ENCODE measurements at regions not wholly inside any gene's neighbourhood (a gene's known extent, or its start where the extent isn't known, plus 50 kb on each side); places are given as distances from the start of the nearest gene placed in this dataset.

- TF ChIP-seq MED13 (CRISPR knock-in tag; IDR thresholded peaks at IDR 0.05) (no peak), MAFK (conservative IDR thresholded peaks at IDR 0.05 in 1 of 2, IDR thresholded peaks at IDR 0.05 in 1 of 2; ENCODE audit: low read length in 2 of 2) (no peak), ESRRA (CRISPR knock-in tag; IDR thresholded peaks at IDR 0.05; ENCODE audit: low read depth) (no peak)
- TF ChIP-seq, protein P1, sequence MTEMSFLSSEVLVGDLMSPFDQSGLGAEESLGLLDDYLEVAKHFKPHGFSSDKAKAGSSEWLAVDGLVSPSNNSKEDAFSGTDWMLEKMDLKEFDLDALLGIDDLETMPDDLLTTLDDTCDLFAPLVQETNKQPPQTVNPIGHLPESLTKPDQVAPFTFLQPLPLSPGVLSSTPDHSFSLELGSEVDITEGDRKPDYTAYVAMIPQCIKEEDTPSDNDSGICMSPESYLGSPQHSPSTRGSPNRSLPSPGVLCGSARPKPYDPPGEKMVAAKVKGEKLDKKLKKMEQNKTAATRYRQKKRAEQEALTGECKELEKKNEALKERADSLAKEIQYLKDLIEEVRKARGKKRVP (CRISPR knock-in tag; IDR thresholded peaks at IDR 0.05): no peak
These were observed 229.5 kb upstream of the RTL1 start for GRCh38 chr14:101133068-101133467.
